Limb (tissue), 2 donors: ENCODE measurements at regions not wholly inside any gene's neighbourhood (a gene's known extent, or its start where the extent isn't known, plus 50 kb on each side); places are given as distances from the start of the nearest gene placed in this dataset.

Experiments
- DNase-seq, 2 donors: peaks; one replicate each; pipeline ENCODE4 v3.0.0-alpha.2; 2016; ENCODE audit errors: extremely low spot score in 2 of 2

- DNase-seq: no peak
Measured at GRCh38 chr6:71395731-71396409, 107.3 kb downstream of the OGFRL1 start.

GRCh38 chr6:71396410-71396801 is 107.8 kb downstream of the OGFRL1 start:
- no peak for DNase-seq

DNA sequence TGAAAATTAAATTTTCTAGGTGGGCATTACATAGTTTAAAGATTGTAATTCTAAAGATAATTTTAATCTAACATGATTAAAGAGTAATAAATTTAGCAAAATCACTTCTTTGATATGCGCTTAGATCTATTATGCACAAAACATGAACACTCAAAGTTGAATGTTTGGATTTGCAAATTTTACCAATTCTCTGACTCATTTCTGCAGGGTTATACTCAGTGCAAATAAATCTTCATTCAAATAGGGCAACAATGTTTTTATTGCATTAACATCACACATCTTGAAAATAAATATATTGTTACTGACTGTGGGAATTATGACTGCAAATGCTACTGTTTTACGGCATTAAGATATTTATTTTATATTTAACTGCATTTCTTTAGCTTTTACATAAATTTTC is 110.7 kb downstream of the OGFRL1 start:
- no peak for DNase-seq

GRCh38 chr6:71400852-71401251 is 112.2 kb downstream of the OGFRL1 start:
- no peak for DNase-seq

- DNase-seq: no peak
Measured at GRCh38 chr6:71402096-71402495, 113.5 kb downstream of the OGFRL1 start.

- DNase-seq: no peak
Measured at GRCh38 chr6:71403422-71404134, 115.0 kb downstream of the OGFRL1 start.

- no peak for DNase-seq
Measured at GRCh38 chr6:71404145-71404966, 115.7 kb downstream of the OGFRL1 start.

- no peak for DNase-seq
Measured at GRCh38 chr6:71404967-71405278, 116.3 kb downstream of the OGFRL1 start.

DNA sequence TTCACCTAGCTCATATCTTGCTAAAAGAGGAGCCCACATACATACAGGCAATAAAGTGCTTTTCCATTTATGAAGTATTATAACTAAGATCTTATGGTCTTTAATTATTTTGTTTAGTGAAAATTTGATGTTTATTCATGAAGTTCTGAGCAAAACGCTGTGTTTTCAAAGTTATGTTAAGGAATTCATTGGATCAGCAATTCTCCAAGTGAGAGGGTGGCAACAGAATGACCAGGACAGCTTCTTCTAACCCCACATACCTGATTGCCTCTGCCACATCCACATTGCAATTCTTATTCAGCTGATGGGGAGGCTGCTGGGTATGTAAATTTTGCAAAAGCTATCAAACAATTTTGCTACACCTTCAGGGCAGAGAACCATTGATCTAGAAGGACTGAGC is 116.8 kb downstream of the OGFRL1 start:
- DNase-seq: no peak

DNA sequence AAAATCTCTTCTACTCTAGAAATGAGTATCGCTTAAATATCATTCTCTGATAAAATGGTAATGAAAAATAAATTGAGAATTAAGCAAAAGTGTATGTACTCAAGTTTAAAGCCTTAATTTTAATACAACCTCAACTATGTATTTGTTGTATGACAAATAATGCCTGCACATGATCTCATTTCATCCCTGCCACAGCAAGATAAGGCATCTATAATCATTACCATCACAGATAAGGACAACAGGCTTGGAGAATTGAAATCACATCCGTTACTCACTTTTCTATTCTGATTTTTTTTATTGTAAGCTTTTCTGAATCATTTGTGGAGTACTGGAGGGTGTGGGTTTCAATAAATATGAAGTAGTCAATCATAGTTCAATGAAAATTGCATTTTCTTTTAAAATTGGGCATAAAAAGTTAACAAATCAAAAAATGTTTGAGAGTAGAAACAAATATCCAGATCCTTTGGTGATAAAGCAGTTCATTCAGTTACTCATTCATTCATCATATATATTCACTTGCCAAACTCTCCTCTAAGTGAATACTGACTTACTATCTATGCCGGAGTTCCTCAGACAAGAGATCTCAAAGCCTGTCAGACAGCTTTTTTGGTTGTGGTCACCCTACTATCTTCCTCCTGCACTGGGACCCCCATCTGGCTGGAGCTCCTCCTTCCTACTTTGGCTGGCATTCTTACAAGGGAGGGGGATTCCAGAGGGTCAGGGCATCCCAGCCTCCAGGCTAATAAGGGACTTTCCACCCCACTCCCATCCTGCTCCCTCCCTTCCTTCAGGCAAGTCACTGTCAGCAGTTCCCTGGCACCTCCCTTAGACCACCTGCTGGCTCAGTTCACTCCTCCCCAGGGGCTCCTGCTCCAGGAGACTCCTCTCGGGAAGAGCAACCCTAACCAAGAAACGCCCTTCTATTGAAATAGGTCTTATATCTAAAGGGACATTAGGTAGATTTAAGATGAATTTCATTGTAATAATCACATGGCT is 118.6 kb downstream of the OGFRL1 start:
- DNase-seq: no peak

DNA sequence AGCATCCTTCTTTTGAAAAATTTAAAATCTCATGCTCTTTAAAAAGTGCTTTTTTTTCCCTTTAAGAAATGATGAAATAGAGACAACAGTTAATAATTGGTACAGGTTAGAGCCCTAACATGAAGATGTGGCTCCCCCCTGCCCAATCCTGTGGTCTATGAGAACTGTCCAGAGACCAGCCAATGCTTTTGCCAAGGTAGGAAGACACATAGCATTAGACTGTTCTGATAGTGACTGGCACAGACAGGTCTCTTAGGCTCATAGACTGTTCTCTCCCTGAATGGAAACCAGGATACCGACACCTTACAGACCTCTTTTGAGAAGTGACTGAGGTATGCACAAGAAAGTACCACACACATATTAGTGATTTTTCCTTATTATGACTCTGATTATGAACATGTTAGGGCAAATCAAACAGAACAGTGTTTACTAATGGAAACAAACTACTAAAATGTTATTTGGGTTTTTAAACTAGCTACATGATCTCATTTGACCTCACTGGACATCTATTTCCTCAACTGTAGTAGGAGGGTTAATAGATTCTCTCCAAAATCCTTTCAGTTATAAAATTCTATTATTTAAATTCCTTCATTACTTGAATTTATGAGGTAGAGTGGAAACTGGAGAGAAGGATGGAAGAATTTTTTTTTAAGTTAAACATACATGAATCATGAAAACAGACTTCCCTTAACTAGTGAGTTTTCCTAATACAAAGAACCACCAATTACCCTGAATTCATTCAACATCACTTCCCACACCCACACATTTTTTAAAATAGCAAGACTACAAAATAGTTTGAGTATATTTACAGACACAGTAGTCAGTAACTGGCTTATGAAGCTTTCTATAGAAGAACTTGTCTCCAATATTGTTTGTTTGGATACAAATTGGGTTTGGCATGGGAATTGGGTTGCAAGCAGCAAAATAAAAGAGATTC is 120.4 kb downstream of the OGFRL1 start:
- DNase-seq: no peak

DNA sequence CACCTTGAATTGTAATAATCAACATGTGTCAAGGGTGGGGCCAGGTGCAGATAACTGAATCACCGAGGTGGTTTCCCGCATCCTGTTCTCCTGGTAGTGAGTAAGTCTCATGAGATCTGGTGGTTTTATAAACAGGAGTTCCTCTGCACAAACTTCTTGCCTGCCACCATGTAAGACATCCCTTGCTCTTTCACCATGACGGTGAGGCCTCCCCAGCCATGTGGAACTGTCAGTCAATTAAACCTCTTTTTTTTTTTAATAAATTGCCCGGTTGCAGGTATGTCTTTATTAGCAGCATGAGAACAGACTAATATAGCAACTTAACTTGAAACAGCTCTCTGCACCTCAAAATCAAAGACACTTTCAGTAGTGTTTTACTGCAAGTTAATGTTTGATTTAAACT is 121.6 kb downstream of the OGFRL1 start:
- DNase-seq: no peak

- DNase-seq: no peak
Measured at GRCh38 chr6:71410681-71411080, 122.1 kb downstream of the OGFRL1 start.

DNA sequence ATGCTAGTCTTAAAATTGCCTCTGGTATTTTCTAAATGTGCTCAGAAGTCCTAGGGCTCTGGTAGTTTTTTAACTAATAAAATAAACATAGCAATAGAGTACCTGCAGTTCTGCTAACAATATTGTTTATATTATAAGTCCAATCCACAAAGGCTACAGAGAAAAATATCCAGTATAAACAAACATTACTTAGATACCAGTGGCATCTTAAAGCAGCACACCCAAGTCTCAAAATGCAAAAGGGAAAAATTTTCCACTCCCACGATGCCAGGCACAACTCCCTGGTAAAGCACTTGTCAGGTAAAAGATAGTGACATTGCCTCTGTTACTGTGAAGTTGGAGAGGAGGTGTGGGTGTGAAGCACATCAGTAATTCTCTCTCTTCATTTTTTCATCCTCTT is 123.3 kb downstream of the OGFRL1 start:
- DNase-seq: no peak

DNA sequence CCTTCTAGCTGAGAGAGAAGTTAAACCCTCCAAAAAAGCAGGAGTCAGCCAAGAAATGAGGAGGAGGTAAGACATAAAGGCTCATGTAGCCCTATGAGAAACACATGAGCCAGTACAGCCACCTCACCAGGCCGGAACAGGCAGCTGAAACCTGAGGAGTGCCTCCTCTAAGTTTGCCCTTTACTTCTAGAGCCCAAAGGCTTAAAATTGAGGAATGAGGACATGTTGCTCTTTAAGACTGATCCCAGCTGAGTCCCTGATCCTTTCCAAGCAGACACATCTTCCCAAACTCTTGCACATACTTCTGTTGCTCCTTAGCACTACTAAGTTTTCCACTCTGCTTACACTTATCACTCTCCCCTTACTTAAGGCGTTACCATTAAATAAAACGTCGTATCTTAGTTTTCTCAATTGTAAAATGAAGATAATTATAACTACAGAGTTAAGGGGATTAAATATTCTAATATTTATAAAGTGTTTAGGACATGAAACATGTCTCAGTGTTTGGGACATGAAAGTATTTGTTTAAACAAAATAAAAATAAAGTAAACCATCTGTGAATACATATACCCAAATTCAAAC is 124.0 kb downstream of the OGFRL1 start:
- DNase-seq: no peak

DNA sequence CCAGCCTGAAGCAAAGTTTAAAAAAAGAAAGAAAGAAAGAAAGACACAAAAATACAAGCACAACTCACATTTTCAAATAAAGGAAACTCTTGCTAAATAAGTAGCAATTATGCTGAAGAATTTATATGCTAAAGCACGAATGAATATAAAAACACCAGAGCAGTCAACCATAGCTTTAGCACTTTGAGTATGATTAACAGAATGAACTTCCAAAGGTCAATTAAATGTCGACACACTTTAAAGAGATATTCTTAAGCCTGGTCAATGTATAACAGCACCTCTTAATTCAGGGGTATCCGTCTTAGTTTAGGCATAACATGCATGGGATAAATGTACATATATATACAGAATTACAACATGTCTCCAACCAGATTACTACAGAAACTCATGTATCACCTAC is 125.9 kb downstream of the OGFRL1 start:
- DNase-seq: no peak

DNA sequence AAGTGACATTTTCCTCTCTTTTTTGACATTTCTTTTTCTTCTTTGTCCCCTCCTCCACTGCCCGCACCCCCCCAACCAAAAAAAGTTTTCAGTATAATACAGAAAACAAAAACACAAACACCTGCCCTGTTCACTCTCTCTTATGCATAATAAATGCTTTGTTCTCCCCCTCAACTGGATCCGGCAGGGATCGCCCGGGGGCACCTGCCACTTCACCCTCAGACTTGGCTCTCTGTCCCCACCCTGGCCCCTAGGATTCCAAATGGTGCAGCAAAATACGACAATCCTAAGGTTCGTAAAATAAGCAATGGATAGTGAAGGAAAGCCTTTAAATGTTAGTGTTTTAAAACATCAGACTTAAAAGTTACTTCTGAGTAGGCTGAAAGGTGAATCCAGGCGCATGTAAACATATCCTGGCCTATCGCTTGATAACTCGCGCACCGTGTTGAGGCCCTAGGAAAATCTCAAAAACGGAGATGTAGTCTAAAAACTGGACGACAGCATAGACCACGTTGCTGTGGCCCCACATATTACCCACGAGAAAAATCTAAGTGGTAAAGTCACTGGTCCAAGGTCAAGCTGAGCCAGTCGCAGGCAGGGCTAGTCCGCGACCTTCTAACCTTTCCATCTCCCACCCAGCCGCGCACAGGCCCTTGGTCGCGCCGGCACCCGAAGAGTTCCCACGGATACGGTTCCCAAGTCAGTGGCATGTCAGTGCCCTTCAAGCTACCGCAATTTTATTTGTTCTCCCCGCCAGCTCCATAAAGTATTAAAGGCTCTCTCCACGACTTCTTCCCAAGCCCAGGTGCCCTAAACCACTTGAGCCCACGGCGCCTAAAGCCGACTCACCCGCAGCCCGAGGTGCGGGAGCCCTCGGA is 130.8 kb downstream of the OGFRL1 start:
- DNase-seq: no peak

DNA sequence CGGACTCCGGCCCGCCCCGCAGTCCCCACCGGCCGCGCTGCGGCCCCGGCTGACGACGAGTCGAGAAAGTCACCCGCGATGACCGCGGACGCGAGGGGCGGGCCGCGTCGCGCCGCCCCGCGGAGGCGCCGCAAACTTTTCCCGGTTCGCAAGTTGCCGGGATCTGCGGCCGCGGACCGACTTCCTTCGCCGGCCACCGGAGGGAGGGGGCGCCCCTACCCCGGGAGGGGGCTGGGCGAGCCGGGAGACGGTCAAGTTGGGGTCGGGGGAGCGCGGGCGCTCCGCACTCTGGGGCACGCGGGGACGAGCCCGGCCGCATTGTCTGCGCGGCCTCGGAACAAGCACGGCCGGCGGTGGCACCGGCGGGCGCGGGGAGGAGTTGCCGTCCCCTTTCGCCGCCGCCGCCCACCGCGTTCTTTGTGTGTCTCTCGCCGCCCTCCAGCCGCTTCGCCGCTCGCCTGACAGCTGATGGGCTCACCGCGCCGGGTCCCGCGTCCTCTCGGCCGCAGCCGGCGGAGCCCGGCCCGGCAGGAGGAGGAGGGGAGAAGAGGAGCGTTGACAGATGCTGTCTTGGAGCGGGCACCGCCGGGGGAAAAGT is 131.6 kb downstream of the OGFRL1 start:
- DNase-seq: no peak
